ENCODE measurements at regions not wholly inside any gene's neighbourhood (a gene's known extent, or its start where the extent isn't known, plus 50 kb on each side); places are given as distances from the start of the nearest gene placed in this dataset.

- POLR2A ChIA-PET, result no interaction called here
- Mint-ChIP-seq H3K4me1 (ENCODE audit: low read depth) (no peaks in the 10 kb centered on the region), H3K9me3 (no peaks in the 10 kb centered on the region), H3K27ac (no peak overlapping the region), H3K27me3 (peaks cover 9% of the 10 kb centered on the region), H3K36me3 (no peaks in the 10 kb centered on the region), H3K4me3 (no peak overlapping the region)
- intact Hi-C loops (cut with micrococcal nuclease), result no loop called here
- CTCF ChIA-PET, result no interaction called here
- no peak for DNase-seq
Observed at GRCh38 chr6:3571250-3571681, 114.4 kb upstream of the SLC22A23 start.

- Mint-ChIP-seq H3K36me3 (no peaks in the 10 kb centered on the region), H3K4me3 (no peak overlapping the region), H3K4me1 (ENCODE audit: low read depth) (no peaks in the 10 kb centered on the region), H3K27me3 (peaks cover 9% of the 10 kb centered on the region), H3K27ac (no peak overlapping the region), H3K9me3 (no peaks in the 10 kb centered on the region)
- DNase-seq, result no peak
- intact Hi-C loops (cut with micrococcal nuclease), result no loop called here
- POLR2A ChIA-PET, result no interaction called here
- CTCF ChIA-PET, result no interaction called here
Observed at GRCh38 chr6:3569816-3570215, 113.0 kb upstream of the SLC22A23 start.

GRCh38 chr6:3568396-3569082 is 111.7 kb upstream of the SLC22A23 start:
- Mint-ChIP-seq H3K4me1 (ENCODE audit: low read depth) (no peaks in the 10 kb centered on the region), H3K9me3 (no peaks in the 10 kb centered on the region), H3K36me3 (no peaks in the 10 kb centered on the region), H3K27me3 (peaks cover 6% of the 10 kb centered on the region), H3K4me3 (no peak overlapping the region), H3K27ac (no peak overlapping the region)
- POLR2A ChIA-PET, result no interaction called here
- intact Hi-C loops (cut with micrococcal nuclease), result no loop called here
- no peak for DNase-seq
- CTCF ChIA-PET, result no interaction called here

GRCh38 chr6:3566812-3567211 is 110.0 kb upstream of the SLC22A23 start:
- CTCF ChIA-PET, result no interaction called here
- Mint-ChIP-seq H3K27ac (no peak overlapping the region), H3K9me3 (no peaks in the 10 kb centered on the region), H3K27me3 (peaks cover 6% of the 10 kb centered on the region), H3K36me3 (no peaks in the 10 kb centered on the region), H3K4me1 (ENCODE audit: low read depth) (no peaks in the 10 kb centered on the region), H3K4me3 (no peak overlapping the region)
- intact Hi-C loops (cut with micrococcal nuclease), result no loop called here
- no peak for DNase-seq
- POLR2A ChIA-PET, result no interaction called here

GRCh38 chr6:3565291-3565690 is 108.4 kb upstream of the SLC22A23 start:
- Mint-ChIP-seq H3K27me3 (no peaks in the 10 kb centered on the region), H3K36me3 (no peaks in the 10 kb centered on the region), H3K9me3 (no peaks in the 10 kb centered on the region), H3K27ac (no peak overlapping the region), H3K4me3 (no peak overlapping the region), H3K4me1 (ENCODE audit: low read depth) (no peaks in the 10 kb centered on the region)
- no peak for DNase-seq
- intact Hi-C loops (cut with micrococcal nuclease), result no loop called here
- POLR2A ChIA-PET, result no interaction called here
- CTCF ChIA-PET, result no interaction called here

- intact Hi-C loops (cut with micrococcal nuclease), result no loop called here
- H3K4me1 Mint-ChIP-seq (ENCODE audit: low read depth), result no peaks in the 10 kb centered on the region
- DNase-seq, result no peak
- CTCF ChIA-PET, result no interaction called here
- no peaks in the 10 kb centered on the region for H3K9me3 Mint-ChIP-seq
- H3K27ac Mint-ChIP-seq, result no peak overlapping the region
- no peak overlapping the region for H3K4me3 Mint-ChIP-seq
- POLR2A ChIA-PET, result no interaction called here
- no peaks in the 10 kb centered on the region for H3K36me3 Mint-ChIP-seq
- H3K27me3 Mint-ChIP-seq, result peaks cover 4% of the 10 kb centered on the region
Observed at GRCh38 chr6:3561725-3562124, 104.9 kb upstream of the SLC22A23 start.

GRCh38 chr6:3560211-3560610 is 103.4 kb upstream of the SLC22A23 start:
- ChIA-PET POLR2A (no interaction called here), CTCF (no interaction called here)
- Mint-ChIP-seq H3K4me1 (ENCODE audit: low read depth) (no peaks in the 10 kb centered on the region), H3K27me3 (peaks cover 10% of the 10 kb centered on the region), H3K9me3 (no peaks in the 10 kb centered on the region), H3K27ac (no peak overlapping the region), H3K36me3 (no peaks in the 10 kb centered on the region), H3K4me3 (no peak overlapping the region)
- DNase-seq, result no peak
- intact Hi-C loops (cut with micrococcal nuclease), result no loop called here

GRCh38 chr6:3559561-3559960 is 102.7 kb upstream of the SLC22A23 start:
- H3K9me3 Mint-ChIP-seq, result no peaks in the 10 kb centered on the region
- ChIA-PET CTCF (no interaction called here), POLR2A (interaction anchor here (0.6 kb wide), 1 partner anchor 1325 kb away, joined by 3 read pairs; no protein-coding TSS in a partner anchor)
- H3K27me3 Mint-ChIP-seq, result peaks cover 10% of the 10 kb centered on the region
- intact Hi-C loops (cut with micrococcal nuclease), result no loop called here
- no peaks in the 10 kb centered on the region for H3K4me1 Mint-ChIP-seq (ENCODE audit: low read depth)
- H3K27ac Mint-ChIP-seq, result no peak overlapping the region
- no peaks in the 10 kb centered on the region for H3K36me3 Mint-ChIP-seq
- H3K4me3 Mint-ChIP-seq, result no peak overlapping the region
- DNase-seq, result no peak

GRCh38 chr6:3557336-3557735 is 100.5 kb upstream of the SLC22A23 start:
- DNase-seq, result no peak
- intact Hi-C loops (cut with micrococcal nuclease), result no loop called here
- no peak overlapping the region for H3K27ac Mint-ChIP-seq
- H3K4me3 Mint-ChIP-seq, result no peak overlapping the region
- H3K4me1 Mint-ChIP-seq (ENCODE audit: low read depth), result no peaks in the 10 kb centered on the region
- no peaks in the 10 kb centered on the region for H3K36me3 Mint-ChIP-seq
- POLR2A ChIA-PET, result no interaction called here
- no peaks in the 10 kb centered on the region for H3K9me3 Mint-ChIP-seq
- CTCF ChIA-PET, result no interaction called here
- H3K27me3 Mint-ChIP-seq, result peaks cover 14% of the 10 kb centered on the region

- Mint-ChIP-seq H3K4me1 (ENCODE audit: low read depth) (no peaks in the 10 kb centered on the region), H3K4me3 (no peak overlapping the region), H3K9me3 (no peaks in the 10 kb centered on the region), H3K27ac (no peak overlapping the region), H3K27me3 (peaks cover 19% of the 10 kb centered on the region), H3K36me3 (no peaks in the 10 kb centered on the region)
- no peak for DNase-seq
- intact Hi-C loops (cut with micrococcal nuclease), result no loop called here
- POLR2A ChIA-PET, result no interaction called here
- CTCF ChIA-PET, result no interaction called here
Observed at GRCh38 chr6:3553254-3553653, 96.4 kb upstream of the SLC22A23 start.

- no peak overlapping the region for H3K4me3 Mint-ChIP-seq
- intact Hi-C loops (cut with micrococcal nuclease), result no loop called here
- H3K9me3 Mint-ChIP-seq, result no peaks in the 10 kb centered on the region
- peaks cover 17% of the 10 kb centered on the region for H3K27me3 Mint-ChIP-seq
- ChIA-PET POLR2A (no interaction called here), CTCF (no interaction called here)
- no peak overlapping the region for H3K27ac Mint-ChIP-seq
- no peaks in the 10 kb centered on the region for H3K36me3 Mint-ChIP-seq
- no peak for DNase-seq
- no peaks in the 10 kb centered on the region for H3K4me1 Mint-ChIP-seq (ENCODE audit: low read depth)
Observed at GRCh38 chr6:3551716-3552511, 95.1 kb upstream of the SLC22A23 start.

- no peaks in the 10 kb centered on the region for H3K9me3 Mint-ChIP-seq
- intact Hi-C loops (cut with micrococcal nuclease), result no loop called here
- no peaks in the 10 kb centered on the region for H3K4me1 Mint-ChIP-seq (ENCODE audit: low read depth)
- H3K4me3 Mint-ChIP-seq, result no peak overlapping the region
- H3K27me3 Mint-ChIP-seq, result peaks cover 11% of the 10 kb centered on the region
- ChIA-PET POLR2A (no interaction called here), CTCF (interaction anchor here (0.7 kb wide), 1 partner anchor 392 kb away, joined by 4 read pairs; the partner anchor contains the start of gene TUBB2A)
- no peaks in the 10 kb centered on the region for H3K36me3 Mint-ChIP-seq
- no peak for DNase-seq
- no peak overlapping the region for H3K27ac Mint-ChIP-seq
Observed at GRCh38 chr6:3549314-3549940, 92.6 kb upstream of the SLC22A23 start.

- Mint-ChIP-seq H3K36me3 (no peaks in the 10 kb centered on the region), H3K27me3 (peaks cover 6% of the 10 kb centered on the region), H3K4me3 (no peak overlapping the region), H3K9me3 (no peaks in the 10 kb centered on the region), H3K27ac (no peak overlapping the region), H3K4me1 (ENCODE audit: low read depth) (no peaks in the 10 kb centered on the region)
- no peak for DNase-seq
- intact Hi-C loops (cut with micrococcal nuclease), result no loop called here
- ChIA-PET POLR2A (no interaction called here), CTCF (no interaction called here)
Observed at GRCh38 chr6:3546121-3546520, 89.3 kb upstream of the SLC22A23 start.

All from activated CD4-positive, alpha-beta memory T cell treated with anti-CD3 and anti-CD28 coated beads for 36 hours (primary cell).